ENCODE measurements at regions not wholly inside any gene's neighbourhood (a gene's known extent, or its start where the extent isn't known, plus 50 kb on each side); places are given as distances from the start of the nearest gene placed in this dataset.
"Not testable (repeated sequence)": the region's sequence is repeated elsewhere in the genome, so short reads cannot be mapped to it uniquely, and the experiment has no call there.

GRCh38 chrX:25737540-25737939 lies 400.6 kb upstream of the MAGEB18 start:
- TF ChIP-seq CTCF (IDR thresholded peaks at IDR 0.05) (no peak), POLR2AphosphoS5 (IDR thresholded peaks at IDR 0.05) (no peak), POLR2A (IDR thresholded peaks at IDR 0.05) (no peak), EP300 (IDR thresholded peaks at IDR 0.05) (no peak)
- no peak for ATAC-seq
- no peaks in the 10 kb centered on the region for H3K36me3 ChIP-seq
- H3K27me3 ChIP-seq, result no peaks in the 10 kb centered on the region
- no peaks in the 10 kb centered on the region for H3K4me1 ChIP-seq
- H3K27ac ChIP-seq, result no peak overlapping the region
- H3K9me3 ChIP-seq, result no peaks in the 10 kb centered on the region
- H3K4me3 ChIP-seq, result no peak overlapping the region

- H3K36me3 ChIP-seq, result no peaks in the 10 kb centered on the region
- no peak for TF ChIP-seq POLR2A (IDR thresholded peaks at IDR 0.05)
- no peak for TF ChIP-seq EP300 (IDR thresholded peaks at IDR 0.05)
- no peak for TF ChIP-seq CTCF (IDR thresholded peaks at IDR 0.05)
- no peak for TF ChIP-seq POLR2AphosphoS5 (IDR thresholded peaks at IDR 0.05)
- no peaks in the 10 kb centered on the region for H3K9me3 ChIP-seq
- WGBS, 2 donors (ENCODE audit: low coverage in 1 of 2), result 17 to 23% methylated on average over 2 of the region's 2 CpGs
- ATAC-seq, result no peak
- no peaks in the 10 kb centered on the region for H3K27me3 ChIP-seq
- H3K4me1 ChIP-seq, result no peaks in the 10 kb centered on the region
- H3K4me3 ChIP-seq, result no peak overlapping the region
- no peak overlapping the region for H3K27ac ChIP-seq
Observed at GRCh38 chrX:25742334-25742733, 395.8 kb upstream of the MAGEB18 start.

- no peaks in the 10 kb centered on the region for H3K36me3 ChIP-seq
Observed at GRCh38 chrX:25754399-25754798, 383.7 kb upstream of the MAGEB18 start.

GRCh38 chrX:25755194-25755593 lies 382.9 kb upstream of the MAGEB18 start:
- Histone ChIP-seq H3K4me3 (no peak overlapping the region), H3K9me3 (no peaks in the 10 kb centered on the region), H3K27me3 (no peaks in the 10 kb centered on the region), H3K4me1 (no peaks in the 10 kb centered on the region), H3K36me3 (no peaks in the 10 kb centered on the region), H3K27ac (no peak overlapping the region)
- TF ChIP-seq EP300 (IDR thresholded peaks at IDR 0.05) (no peak), POLR2AphosphoS5 (IDR thresholded peaks at IDR 0.05) (no peak), POLR2A (IDR thresholded peaks at IDR 0.05) (no peak), CTCF (IDR thresholded peaks at IDR 0.05) (no peak)
- no peak for ATAC-seq

More at GRCh38 chrX:25754399-25754798, 383.7 kb upstream of the MAGEB18 start:
- Histone ChIP-seq H3K4me3 (no peak overlapping the region), H3K9me3 (no peaks in the 10 kb centered on the region), H3K4me1 (no peaks in the 10 kb centered on the region), H3K27ac (no peak overlapping the region), H3K27me3 (no peaks in the 10 kb centered on the region)
- ATAC-seq, result no peak
- TF ChIP-seq POLR2AphosphoS5 (IDR thresholded peaks at IDR 0.05) (no peak), CTCF (IDR thresholded peaks at IDR 0.05) (no peak), POLR2A (IDR thresholded peaks at IDR 0.05) (no peak), EP300 (IDR thresholded peaks at IDR 0.05) (no peak)
- 84 to 100% methylated on average over 1 to 2 of the region's 2 CpGs for WGBS, 2 donors (ENCODE audit: low coverage in 1 of 2)

GRCh38 chrX:25762656-25763055 lies 375.5 kb upstream of the MAGEB18 start:
- WGBS, 2 donors (ENCODE audit: low coverage in 1 of 2), result 73 to 100% methylated on average over 1 to 2 of the region's 2 CpGs
- no peaks in the 10 kb centered on the region for H3K27me3 ChIP-seq
- no peaks in the 10 kb centered on the region for H3K36me3 ChIP-seq
- no peaks in the 10 kb centered on the region for H3K9me3 ChIP-seq
- H3K27ac ChIP-seq, result no peak overlapping the region
- TF ChIP-seq CTCF (IDR thresholded peaks at IDR 0.05) (no peak), EP300 (IDR thresholded peaks at IDR 0.05) (no peak), POLR2A (IDR thresholded peaks at IDR 0.05) (no peak), POLR2AphosphoS5 (IDR thresholded peaks at IDR 0.05) (no peak)
- H3K4me3 ChIP-seq, result no peak overlapping the region
- no peaks in the 10 kb centered on the region for H3K4me1 ChIP-seq
- no peak for ATAC-seq

- H3K4me1 ChIP-seq, H3K27ac ChIP-seq, H3K9me3 ChIP-seq, H3K4me3 ChIP-seq, ATAC-seq, H3K27me3 ChIP-seq, H3K36me3 ChIP-seq: not testable (repeated sequence)
- WGBS, 2 donors (ENCODE audit: low coverage in 1 of 2), result no CpG with 5 or more reads among the region's 10 CpGs
Observed at GRCh38 chrX:25771853-25772252, 366.3 kb upstream of the MAGEB18 start.

- H3K36me3 ChIP-seq, ATAC-seq, H3K9me3 ChIP-seq, H3K27me3 ChIP-seq, H3K27ac ChIP-seq, H3K4me3 ChIP-seq, H3K4me1 ChIP-seq: not testable (repeated sequence)
- WGBS, 2 donors (ENCODE audit: low coverage in 1 of 2), result 0 to 60% methylated on average over 1 of the region's 7 CpGs
Observed at GRCh38 chrX:25797796-25798195, 340.3 kb upstream of the MAGEB18 start.

Measured in gastroesophageal sphincter (tissue), 4 donors.